IPS-20b (cell line): ENCODE measurements at regions not wholly inside any gene's neighbourhood (a gene's known extent, or its start where the extent isn't known, plus 50 kb on each side); places are given as distances from the start of the nearest gene placed in this dataset.
"Not testable (repeated sequence)": the region's sequence is repeated elsewhere in the genome, so short reads cannot be mapped to it uniquely, and the experiment has no call there.

Source experiments
- H3K27ac ChIP-seq: one replicate; pipeline ENCODE4 v1.5.1; 2013; ENCODE audit warnings: low read length
- H3K27me3 ChIP-seq: 2 replicates; pipeline ENCODE4 v1.6.1; 2013; ENCODE audit warnings: mild to moderate bottlenecking, low read length, inconsistent platforms; ENCODE audit not compliant: insufficient read depth
- H3K36me3 ChIP-seq: 2 replicates; pipeline ENCODE4 v1.6.1; 2013; ENCODE audit warnings: low read depth, mild to moderate bottlenecking, inconsistent platforms, low read length, moderate library complexity; ENCODE audit not compliant: insufficient read depth
- H3K4me1 ChIP-seq: 2 replicates; pipeline ENCODE4 v1.6.1; 2013; ENCODE audit warnings: mild to moderate bottlenecking, control low read depth, inconsistent platforms, low read length, moderate library complexity; ENCODE audit not compliant: insufficient read depth
- H3K4me3 ChIP-seq: 2 replicates; pipeline ENCODE4 v1.5.1; 2013; ENCODE audit warnings: mild to moderate bottlenecking, low read length, inconsistent platforms
- H3K9ac ChIP-seq: 2 replicates; pipeline ENCODE4 v1.6.1; 2013; ENCODE audit warnings: low read depth, mild to moderate bottlenecking, inconsistent platforms, low read length, moderate library complexity
- H3K9me3 ChIP-seq: 2 replicates; pipeline ENCODE4 v1.6.1; 2013; ENCODE audit warnings: mild to moderate bottlenecking, low read depth, low read length, inconsistent platforms; ENCODE audit not compliant: insufficient read depth

GRCh38 chr11:86164106-86164505, 80.4 kb upstream of the EED start:
- H3K9ac ChIP-seq = no peak overlapping the region
- no peaks in the 10 kb centered on the region; the same call in 1 of the 2 replicates for H3K4me1 ChIP-seq
- H3K27me3 ChIP-seq = no peaks in the 10 kb centered on the region
- no peaks in the 10 kb centered on the region for H3K36me3 ChIP-seq
- H3K4me3 ChIP-seq = no peak overlapping the region
- no peak overlapping the region for H3K27ac ChIP-seq
- H3K9me3 ChIP-seq = no peaks in the 10 kb centered on the region

DNA sequence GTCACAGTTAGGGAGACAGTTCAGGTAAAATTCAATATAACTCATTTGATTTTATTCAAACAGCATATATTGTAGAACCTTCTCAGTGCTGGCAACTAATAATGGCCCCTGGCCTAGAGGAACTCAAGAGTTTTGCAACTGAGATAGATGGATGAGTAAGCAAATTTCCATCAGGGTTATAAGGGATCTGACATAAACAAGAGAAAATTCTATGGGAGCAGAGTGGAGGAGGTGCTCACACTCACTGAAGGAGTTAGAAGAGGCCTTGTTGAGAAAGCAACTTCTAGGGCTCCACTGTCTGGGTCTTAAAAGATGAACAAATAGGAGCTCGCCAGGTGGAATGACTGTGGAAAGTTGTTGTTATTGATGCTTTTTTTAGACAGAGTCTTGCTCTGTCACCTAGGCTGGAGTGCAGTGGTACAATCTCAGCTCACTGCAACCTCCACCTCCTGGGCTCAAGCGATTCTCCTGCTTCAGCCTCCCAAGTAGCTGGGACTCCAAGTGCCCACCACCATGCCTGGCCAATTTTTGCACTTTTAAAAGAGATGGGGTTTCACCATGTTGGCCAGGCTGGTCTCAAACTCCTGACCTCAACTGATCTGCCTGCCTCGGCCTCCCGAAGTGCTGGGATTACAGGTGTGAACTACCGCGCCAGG, 81.2 kb upstream of the EED start:
- not testable (repeated sequence) for H3K9ac ChIP-seq, H3K9me3 ChIP-seq, H3K4me3 ChIP-seq, H3K4me1 ChIP-seq, H3K27ac ChIP-seq, H3K36me3 ChIP-seq, H3K27me3 ChIP-seq

GRCh38 chr11:86162239-86162638, 82.3 kb upstream of the EED start:
- Histone ChIP-seq H3K4me1 (peaks cover 3% of the 10 kb centered on the region), H3K9me3 (no peaks in the 10 kb centered on the region), H3K27me3 (no peaks in the 10 kb centered on the region), H3K9ac (no peak overlapping the region), H3K4me3 (no peak overlapping the region), H3K36me3 (no peaks in the 10 kb centered on the region), H3K27ac (no peak overlapping the region)

GRCh38 chr11:86161837-86162236, 82.7 kb upstream of the EED start:
- Histone ChIP-seq H3K4me3 (no peak overlapping the region), H3K4me1 (peaks cover 3% of the 10 kb centered on the region), H3K27ac (no peak overlapping the region), H3K9ac (no peak overlapping the region), H3K27me3 (no peaks in the 10 kb centered on the region), H3K9me3 (no peaks in the 10 kb centered on the region), H3K36me3 (no peaks in the 10 kb centered on the region)

- Histone ChIP-seq H3K36me3 (no peaks in the 10 kb centered on the region), H3K27ac (no peak overlapping the region), H3K27me3 (no peaks in the 10 kb centered on the region), H3K9me3 (no peaks in the 10 kb centered on the region), H3K4me1 (peaks cover 3% of the 10 kb centered on the region), H3K9ac (no peak overlapping the region), H3K4me3 (no peak overlapping the region)
These were observed 83.2 kb upstream of the EED start for GRCh38 chr11:86161336-86161735.

- Histone ChIP-seq H3K27me3 (no peaks in the 10 kb centered on the region), H3K4me1 (peaks cover 3% of the 10 kb centered on the region), H3K27ac (no peak overlapping the region), H3K9ac (no peak overlapping the region), H3K36me3 (no peaks in the 10 kb centered on the region), H3K4me3 (no peak overlapping the region), H3K9me3 (no peaks in the 10 kb centered on the region)
These were observed 83.9 kb upstream of the EED start for GRCh38 chr11:86160541-86161149.

DNA sequence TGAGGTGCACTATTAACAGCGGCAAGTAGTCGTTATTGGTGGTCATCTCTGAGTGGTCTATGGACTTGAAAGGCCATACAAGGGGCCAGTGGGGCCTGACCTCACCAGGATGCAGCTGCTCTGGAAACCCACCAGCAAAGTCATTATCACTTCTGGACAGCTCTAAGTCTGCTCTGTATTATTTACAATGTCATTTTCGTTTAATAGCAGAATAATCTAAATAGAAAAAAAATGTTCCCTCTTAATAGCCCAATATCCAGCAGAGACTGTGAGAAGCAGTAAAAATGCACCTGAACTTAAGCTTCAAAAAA, 85.0 kb upstream of the EED start:
- no peak overlapping the region for H3K4me3 ChIP-seq
- H3K9ac ChIP-seq = no peak overlapping the region
- peaks cover 3% of the 10 kb centered on the region for H3K4me1 ChIP-seq
- no peaks in the 10 kb centered on the region for H3K9me3 ChIP-seq
- no peaks in the 10 kb centered on the region for H3K36me3 ChIP-seq
- H3K27ac ChIP-seq = no peak overlapping the region
- no peaks in the 10 kb centered on the region for H3K27me3 ChIP-seq

GRCh38 chr11:86158704-86159580, 85.6 kb upstream of the EED start:
- Histone ChIP-seq H3K9me3 (no peaks in the 10 kb centered on the region), H3K4me1 (peaks cover 3% of the 10 kb centered on the region), H3K9ac (no peak overlapping the region), H3K27me3 (no peaks in the 10 kb centered on the region), H3K36me3 (no peaks in the 10 kb centered on the region), H3K27ac (no peak overlapping the region), H3K4me3 (no peak overlapping the region)

DNA sequence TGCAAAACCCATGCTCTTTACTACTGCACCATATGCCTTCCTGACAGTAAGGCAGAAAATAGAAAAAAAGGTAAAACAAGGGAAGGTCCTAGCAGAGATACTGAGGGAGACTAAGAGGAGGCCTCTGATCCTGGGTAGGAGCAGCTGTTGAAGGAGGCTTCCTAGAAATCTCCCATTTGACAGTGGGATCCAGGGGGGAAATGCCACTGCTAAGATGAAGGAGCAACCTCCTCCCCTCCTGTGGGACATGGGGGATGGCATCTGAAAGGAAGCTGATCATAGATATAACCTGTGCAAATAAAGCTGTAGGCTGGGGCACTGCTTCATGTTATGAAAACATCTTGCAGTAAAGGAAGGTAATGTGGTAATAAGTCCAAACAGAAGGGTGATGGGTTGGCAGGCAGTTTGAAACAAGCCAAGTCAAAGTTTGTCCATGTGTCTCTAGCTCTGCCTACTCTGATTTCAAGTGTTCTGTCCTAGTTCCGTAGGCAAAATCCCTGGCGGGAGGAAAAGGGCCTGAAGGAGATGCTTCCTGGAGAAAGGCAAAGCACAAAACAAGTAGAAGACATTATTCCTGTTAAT, 86.7 kb upstream of the EED start:
- Histone ChIP-seq H3K9ac (no peak overlapping the region), H3K9me3 (no peaks in the 10 kb centered on the region), H3K27me3 (no peaks in the 10 kb centered on the region), H3K27ac (no peak overlapping the region), H3K4me1 (peaks cover 3% of the 10 kb centered on the region), H3K4me3 (no peak overlapping the region), H3K36me3 (no peaks in the 10 kb centered on the region)

GRCh38 chr11:86156397-86156955, 87.6 kb upstream of the PICALM start:
- Histone ChIP-seq H3K36me3 (no peaks in the 10 kb centered on the region), H3K9ac (no peak overlapping the region), H3K27ac (no peak overlapping the region), H3K27me3 (no peaks in the 10 kb centered on the region), H3K4me3 (no peak overlapping the region), H3K9me3 (no peaks in the 10 kb centered on the region), H3K4me1 (peaks cover 5% of the 10 kb centered on the region; the same call in 1 of the 2 replicates)

DNA sequence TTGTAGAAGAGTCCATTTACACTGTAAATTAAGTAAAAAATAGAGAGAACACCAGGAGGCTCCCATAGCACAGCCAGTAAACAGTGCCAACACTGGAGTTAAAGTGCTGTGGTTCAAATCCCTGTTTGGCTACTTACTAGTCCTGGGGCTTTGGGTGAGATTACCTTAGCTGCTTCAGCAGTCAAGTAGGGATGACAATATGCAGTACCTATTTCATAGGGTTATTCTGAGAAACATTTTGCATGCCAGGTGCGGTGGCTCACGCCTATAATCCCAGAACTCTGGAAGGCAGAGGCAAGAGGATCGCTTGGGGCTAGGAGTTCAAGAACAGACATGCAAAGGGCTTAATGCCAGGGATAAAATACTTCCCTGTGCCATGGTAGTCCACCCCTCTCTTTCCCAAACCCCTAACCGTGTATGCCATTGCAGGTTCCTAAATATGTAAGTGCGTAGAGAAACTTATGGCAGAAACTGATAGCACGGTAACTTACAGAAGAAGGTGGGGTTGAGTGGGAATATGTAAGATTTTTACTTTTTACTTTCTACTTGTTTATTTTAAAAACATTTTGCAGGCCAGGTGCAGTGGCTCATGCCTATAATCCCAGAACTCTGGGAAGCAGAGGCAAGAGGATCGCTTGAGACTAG, 86.4 kb upstream of the PICALM start:
- no peaks in the 10 kb centered on the region for H3K27me3 ChIP-seq
- H3K9ac ChIP-seq = no peak overlapping the region
- no peak overlapping the region for H3K4me3 ChIP-seq
- H3K4me1 ChIP-seq = peaks cover 10% of the 10 kb centered on the region; the same call in 1 of the 2 replicates
- no peak overlapping the region for H3K27ac ChIP-seq
- no peaks in the 10 kb centered on the region for H3K9me3 ChIP-seq
- no peaks in the 10 kb centered on the region for H3K36me3 ChIP-seq
